ENCODE measurements at regions not wholly inside any gene's neighbourhood (a gene's known extent, or its start where the extent isn't known, plus 50 kb on each side); places are given as distances from the start of the nearest gene placed in this dataset.
A peak's percentile ranks its signal among the peaks of the same experiment; 100 is the strongest.

- Histone ChIP-seq H3K4me1 (no peaks in the 10 kb centered on the region), H3K27me3 (no peaks in the 10 kb centered on the region), H3K4me3 (no peak overlapping the region), H3K36me3 (no peaks in the 10 kb centered on the region), H3K27ac (no peak overlapping the region), H3K9me3 (no peaks in the 10 kb centered on the region)
- TF ChIP-seq POLR2A (IDR thresholded peaks at IDR 0.05) (no peak), CTCF (IDR thresholded peaks at IDR 0.05) (no peak), POLR2AphosphoS5 (IDR thresholded peaks at IDR 0.05; ENCODE audit: insufficient read depth in 1 of 2, low read depth in 1 of 2) (no peak)
- DNase-seq (ENCODE audit: extremely low spot score in 2 of 2) = no peak
- intact Hi-C loops (cut with DNase I) = no loop called here
Observed at GRCh38 chr10:129085811-129086210, 381.2 kb upstream of the MGMT start.

DNA sequence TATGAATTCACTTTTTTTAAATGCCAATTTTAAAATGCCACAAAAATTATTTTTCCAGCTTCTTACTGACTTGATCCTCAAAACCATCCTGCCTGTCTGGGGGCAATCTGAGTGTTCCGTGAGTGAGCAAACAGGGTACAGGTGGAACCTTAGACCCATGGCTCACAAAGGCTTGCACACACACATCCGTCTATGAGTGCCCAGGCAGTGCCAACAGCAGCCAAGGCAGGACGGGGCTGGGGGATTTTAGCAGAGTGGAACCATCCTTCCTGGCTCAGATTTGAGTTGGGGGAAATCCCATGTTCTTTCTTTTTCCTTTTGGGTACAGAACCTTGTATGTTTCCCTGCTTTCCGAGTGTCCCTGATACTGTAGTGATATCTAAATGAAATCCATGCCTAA, 377.7 kb upstream of the MGMT start:
- DNase-seq (ENCODE audit: extremely low spot score in 2 of 2) = no peak
- Histone ChIP-seq H3K36me3 (no peaks in the 10 kb centered on the region), H3K4me3 (no peak overlapping the region), H3K27me3 (no peaks in the 10 kb centered on the region), H3K27ac (no peak overlapping the region), H3K4me1 (no peaks in the 10 kb centered on the region), H3K9me3 (no peaks in the 10 kb centered on the region)
- TF ChIP-seq POLR2A (IDR thresholded peaks at IDR 0.05) (no peak), POLR2AphosphoS5 (IDR thresholded peaks at IDR 0.05; ENCODE audit: insufficient read depth in 1 of 2, low read depth in 1 of 2) (no peak), CTCF (IDR thresholded peaks at IDR 0.05) (no peak)
- intact Hi-C loops (cut with DNase I) = no loop called here

DNA sequence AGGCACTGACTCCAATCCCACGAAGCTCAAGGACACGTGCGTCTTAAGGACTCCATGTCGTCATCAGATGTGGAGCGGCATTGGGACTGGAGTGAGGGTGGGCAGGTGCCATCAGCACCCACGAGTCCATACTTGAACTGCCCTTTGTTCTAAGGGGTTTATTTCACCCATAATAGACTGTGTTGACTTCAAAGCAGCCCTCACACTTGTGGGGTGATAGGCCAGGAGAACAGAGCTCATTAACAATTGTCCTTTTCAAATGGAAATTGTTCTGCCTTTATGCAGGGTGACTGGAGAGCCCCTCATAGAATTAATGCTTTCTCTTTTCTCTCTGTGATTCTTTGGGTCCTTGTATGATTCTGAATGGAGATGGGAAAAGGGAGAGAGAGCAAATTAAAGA, 376.9 kb upstream of the MGMT start:
- no peaks in the 10 kb centered on the region for H3K9me3 ChIP-seq
- DNase-seq (ENCODE audit: extremely low spot score in 2 of 2) = peak; percentile 18 to 61
- no peak overlapping the region for H3K4me3 ChIP-seq
- intact Hi-C loops (cut with DNase I) = no loop called here
- no peaks in the 10 kb centered on the region for H3K36me3 ChIP-seq
- no peak overlapping the region for H3K27ac ChIP-seq
- TF ChIP-seq CTCF (IDR thresholded peaks at IDR 0.05) = no peak
- no peak for TF ChIP-seq POLR2AphosphoS5 (IDR thresholded peaks at IDR 0.05; ENCODE audit: insufficient read depth in 1 of 2, low read depth in 1 of 2)
- TF ChIP-seq POLR2A (IDR thresholded peaks at IDR 0.05) = no peak
- no peaks in the 10 kb centered on the region for H3K27me3 ChIP-seq
- no peaks in the 10 kb centered on the region for H3K4me1 ChIP-seq

GRCh38 chr10:129090618-129091366, 376.2 kb upstream of the MGMT start:
- no peak overlapping the region for H3K4me3 ChIP-seq
- TF ChIP-seq POLR2AphosphoS5 (IDR thresholded peaks at IDR 0.05; ENCODE audit: insufficient read depth in 1 of 2, low read depth in 1 of 2) = no peak
- no peak for TF ChIP-seq POLR2A (IDR thresholded peaks at IDR 0.05)
- TF ChIP-seq CTCF (IDR thresholded peaks at IDR 0.05) = no peak
- peak; percentile 58 to 69 for DNase-seq (ENCODE audit: extremely low spot score in 2 of 2)
- no peaks in the 10 kb centered on the region for H3K36me3 ChIP-seq
- H3K27ac ChIP-seq = no peak overlapping the region
- no peaks in the 10 kb centered on the region for H3K9me3 ChIP-seq
- no peaks in the 10 kb centered on the region for H3K27me3 ChIP-seq
- intact Hi-C loops (cut with DNase I) = no loop called here
- no peaks in the 10 kb centered on the region for H3K4me1 ChIP-seq

DNA sequence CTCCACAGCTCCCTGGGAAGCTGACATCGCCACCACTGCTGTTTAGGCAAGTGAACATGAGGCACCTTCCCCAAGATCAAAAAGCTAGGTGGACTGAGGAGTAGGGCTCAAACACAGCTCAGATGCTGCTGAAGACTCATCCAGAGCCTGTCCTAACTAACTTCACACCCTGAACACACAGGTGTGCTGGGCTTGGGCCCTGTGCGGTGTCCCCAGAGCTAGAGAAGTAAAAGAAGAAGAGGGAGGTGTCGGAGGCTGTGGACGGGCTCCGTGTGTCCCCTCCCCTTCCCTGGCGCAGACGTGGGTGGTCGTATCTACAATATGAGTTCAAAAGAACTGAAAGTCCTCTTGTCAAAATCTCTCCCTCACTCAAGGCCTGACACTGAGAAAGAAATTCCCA, 373.4 kb upstream of the MGMT start:
- TF ChIP-seq POLR2A (IDR thresholded peaks at IDR 0.05) = no peak
- no peak for TF ChIP-seq CTCF (IDR thresholded peaks at IDR 0.05)
- TF ChIP-seq POLR2AphosphoS5 (IDR thresholded peaks at IDR 0.05; ENCODE audit: insufficient read depth in 1 of 2, low read depth in 1 of 2) = no peak
- Histone ChIP-seq H3K27ac (no peak overlapping the region), H3K9me3 (no peaks in the 10 kb centered on the region), H3K4me3 (no peak overlapping the region), H3K27me3 (no peaks in the 10 kb centered on the region), H3K4me1 (peaks cover 19% of the 10 kb centered on the region), H3K36me3 (no peaks in the 10 kb centered on the region)
- peak; percentile 64 to 87 for DNase-seq (ENCODE audit: extremely low spot score in 2 of 2)
- intact Hi-C loops (cut with DNase I) = no loop called here
